ENCODE measurements at regions not wholly inside any gene's neighbourhood (a gene's known extent, or its start where the extent isn't known, plus 50 kb on each side); places are given as distances from the start of the nearest gene placed in this dataset.

DNA sequence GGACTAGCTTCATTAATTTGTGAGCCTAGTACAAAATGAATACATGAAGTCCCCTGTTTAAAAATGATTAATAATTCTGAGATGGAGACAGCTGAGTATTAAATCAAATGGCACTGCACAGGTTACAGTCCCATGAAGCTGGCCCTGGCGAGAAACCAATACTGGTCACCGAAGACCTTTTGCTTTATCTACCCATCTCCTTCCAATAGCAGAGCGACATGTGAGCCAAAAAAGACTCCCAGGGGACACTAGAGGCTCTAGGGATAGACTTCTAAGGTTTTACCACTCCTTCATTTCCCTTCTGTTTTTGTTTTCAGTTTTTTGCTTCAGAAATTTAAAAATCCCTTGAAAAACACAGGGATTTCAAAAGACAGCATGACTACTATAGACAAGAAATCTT is 97.0 kb upstream of the CCSER1 start:
- no TSS peak for BruUV-seq (replicated peaks)
- CTCF ChIA-PET, result no interaction called here

DNA sequence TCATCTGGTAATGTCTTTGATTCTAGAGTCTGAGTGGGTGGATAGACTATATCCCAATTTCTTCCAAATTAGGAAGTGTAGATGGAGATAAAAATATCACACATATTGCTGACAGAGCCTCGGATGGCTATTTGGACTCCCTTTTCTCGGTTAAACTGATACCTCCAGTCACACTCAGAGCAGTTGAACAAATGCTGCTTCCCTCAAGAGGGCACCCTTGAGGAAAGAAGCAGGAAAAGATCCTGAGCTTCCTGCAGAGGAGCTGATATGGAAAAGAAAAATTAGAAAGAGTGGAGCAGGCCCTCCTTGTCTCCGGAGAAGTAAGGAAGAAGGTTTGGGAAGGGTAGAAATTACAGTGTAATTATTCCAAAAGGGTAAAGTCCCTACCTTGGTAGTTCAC is 96.2 kb upstream of the CCSER1 start:
- ATAC-seq, result peak; percentile 89
- no peak overlapping the region for H3K27ac ChIP-seq (ENCODE audit: low read length)
- TF ChIP-seq, protein P1, sequence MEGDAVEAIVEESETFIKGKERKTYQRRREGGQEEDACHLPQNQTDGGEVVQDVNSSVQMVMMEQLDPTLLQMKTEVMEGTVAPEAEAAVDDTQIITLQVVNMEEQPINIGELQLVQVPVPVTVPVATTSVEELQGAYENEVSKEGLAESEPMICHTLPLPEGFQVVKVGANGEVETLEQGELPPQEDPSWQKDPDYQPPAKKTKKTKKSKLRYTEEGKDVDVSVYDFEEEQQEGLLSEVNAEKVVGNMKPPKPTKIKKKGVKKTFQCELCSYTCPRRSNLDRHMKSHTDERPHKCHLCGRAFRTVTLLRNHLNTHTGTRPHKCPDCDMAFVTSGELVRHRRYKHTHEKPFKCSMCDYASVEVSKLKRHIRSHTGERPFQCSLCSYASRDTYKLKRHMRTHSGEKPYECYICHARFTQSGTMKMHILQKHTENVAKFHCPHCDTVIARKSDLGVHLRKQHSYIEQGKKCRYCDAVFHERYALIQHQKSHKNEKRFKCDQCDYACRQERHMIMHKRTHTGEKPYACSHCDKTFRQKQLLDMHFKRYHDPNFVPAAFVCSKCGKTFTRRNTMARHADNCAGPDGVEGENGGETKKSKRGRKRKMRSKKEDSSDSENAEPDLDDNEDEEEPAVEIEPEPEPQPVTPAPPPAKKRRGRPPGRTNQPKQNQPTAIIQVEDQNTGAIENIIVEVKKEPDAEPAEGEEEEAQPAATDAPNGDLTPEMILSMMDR (conservative IDR thresholded peaks at IDR 0.05; ENCODE audit: low read depth, low read length), result peak; percentile 79
- no peak for TF ChIP-seq EZH2 (IDR thresholded peaks at IDR 0.05; ENCODE audit: low read length, unreplicated experiment)

More for the DNA sequence above, 97.0 kb upstream of the CCSER1 start:
- no peak overlapping the region for H3K4me2 ChIP-seq (ENCODE audit: low read length)
- intact Hi-C loops (cut with micrococcal nuclease), result no loop called here
- no peak for DNase-seq
- no peaks in the 10 kb centered on the region for H3K36me3 ChIP-seq (ENCODE audit: low read depth, low read length)
- no peak for ATAC-seq
- no peak overlapping the region for H2AFZ ChIP-seq (ENCODE audit: low read length)
- H3F3A ChIP-seq (ENCODE audit: low read length, unreplicated experiment), result no peaks in the 10 kb centered on the region
- no peaks in the 10 kb centered on the region for H3K9me2 ChIP-seq (replicated peaks; ENCODE audit: low read length)
- no peak overlapping the region for H3K9ac ChIP-seq (ENCODE audit: low read length)
- no peaks in the 10 kb centered on the region for H3K79me2 ChIP-seq (ENCODE audit: low read length)
- no peaks in the 10 kb centered on the region for H4K20me1 ChIP-seq (ENCODE audit: low read length)
- no peaks in the 10 kb centered on the region; the same call in 1 of the 2 replicates for H3K27me3 ChIP-seq (ENCODE audit: low read length)
- no peaks in the 10 kb centered on the region for H3K9me3 ChIP-seq (ENCODE audit: low read length)
- TF ChIP-seq, protein P1 (conservative IDR thresholded peaks at IDR 0.05; ENCODE audit: low read depth, low read length), result no peak
- TF ChIP-seq EZH2 (IDR thresholded peaks at IDR 0.05; ENCODE audit: low read length, unreplicated experiment) (no peak), EZH2phosphoT487 (IDR thresholded peaks at IDR 0.05; ENCODE audit: borderline replicate concordance, low read length) (no peak)
- no peaks in the 10 kb centered on the region for H3K4me1 ChIP-seq (ENCODE audit: insufficient read depth, low read length)
- H3K27ac ChIP-seq (ENCODE audit: low read length), result no peak overlapping the region
- POLR2A ChIA-PET (ENCODE audit: unreplicated experiment), result no interaction called here
- H3K4me3 ChIP-seq (ENCODE audit: low read length), result no peak overlapping the region

DNA sequence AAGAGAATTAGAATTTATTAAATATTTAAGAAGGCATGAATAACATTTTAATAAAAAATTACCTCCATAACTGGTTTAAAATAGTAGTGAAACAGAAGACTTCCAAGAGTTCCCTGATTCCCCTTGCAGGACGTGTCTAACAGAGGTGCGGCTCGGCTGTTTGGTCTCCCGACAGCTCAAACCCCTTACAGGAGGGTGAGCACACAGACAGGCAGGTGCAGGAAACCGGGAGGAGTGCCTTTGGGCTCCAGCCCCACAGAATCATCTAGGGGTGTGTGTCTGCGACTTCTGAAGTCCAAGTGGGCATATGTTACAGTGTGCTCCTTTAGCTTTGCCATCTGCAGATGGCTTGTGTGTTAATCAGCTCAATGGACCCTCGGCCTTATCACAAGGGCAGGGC is 88.1 kb upstream of the CCSER1 start:
- H3K4me3 ChIP-seq (ENCODE audit: low read length), result no peak overlapping the region
- no peaks in the 10 kb centered on the region for H3K79me2 ChIP-seq (ENCODE audit: low read length)
- H3K27me3 ChIP-seq (ENCODE audit: low read length), result peaks cover 18% of the 10 kb centered on the region
- ATAC-seq, result no peak
- BruUV-seq (replicated peaks), result no TSS peak
- H2AFZ ChIP-seq (ENCODE audit: low read length), result no peak overlapping the region
- H3K4me1 ChIP-seq (ENCODE audit: insufficient read depth, low read length), result no peaks in the 10 kb centered on the region
- H3K9me3 ChIP-seq (ENCODE audit: low read length), result no peaks in the 10 kb centered on the region
- no peaks in the 10 kb centered on the region for H3F3A ChIP-seq (ENCODE audit: low read length, unreplicated experiment)
- intact Hi-C loops (cut with micrococcal nuclease), result no loop called here
- H4K20me1 ChIP-seq (ENCODE audit: low read length), result no peaks in the 10 kb centered on the region
- CTCF ChIA-PET, result no interaction called here
- POLR2A ChIA-PET (ENCODE audit: unreplicated experiment), result no interaction called here
- no peaks in the 10 kb centered on the region for H3K9me2 ChIP-seq (replicated peaks; ENCODE audit: low read length)
- no peak for DNase-seq
- H3K4me2 ChIP-seq (ENCODE audit: low read length), result no peak overlapping the region
- H3K36me3 ChIP-seq (ENCODE audit: low read depth, low read length), result no peaks in the 10 kb centered on the region
- no peak for TF ChIP-seq EZH2 (IDR thresholded peaks at IDR 0.05; ENCODE audit: low read length, unreplicated experiment)
- TF ChIP-seq, protein P1 (conservative IDR thresholded peaks at IDR 0.05; ENCODE audit: low read depth, low read length), result no peak
- TF ChIP-seq EZH2phosphoT487 (IDR thresholded peaks at IDR 0.05; ENCODE audit: borderline replicate concordance, low read length), result no peak
- H3K9ac ChIP-seq (ENCODE audit: low read length), result no peak overlapping the region
- no peak overlapping the region for H3K27ac ChIP-seq (ENCODE audit: low read length)

More for the DNA sequence above, 96.2 kb upstream of the CCSER1 start:
- H3K27me3 ChIP-seq (ENCODE audit: low read length), result no peaks in the 10 kb centered on the region; the same call in 1 of the 2 replicates
- no peaks in the 10 kb centered on the region for H3K9me3 ChIP-seq (ENCODE audit: low read length)
- no peak overlapping the region for H3K9ac ChIP-seq (ENCODE audit: low read length)
- no TSS peak for BruUV-seq (replicated peaks)
- POLR2A ChIA-PET (ENCODE audit: unreplicated experiment), result no interaction called here
- DNase-seq, result peak; percentile 66
- H3K9me2 ChIP-seq (replicated peaks; ENCODE audit: low read length), result no peaks in the 10 kb centered on the region
- intact Hi-C loops (cut with micrococcal nuclease), result no loop called here
- no peaks in the 10 kb centered on the region for H4K20me1 ChIP-seq (ENCODE audit: low read length)
- no peaks in the 10 kb centered on the region for H3F3A ChIP-seq (ENCODE audit: low read length, unreplicated experiment)
- no peaks in the 10 kb centered on the region for H3K36me3 ChIP-seq (ENCODE audit: low read depth, low read length)
- H3K4me1 ChIP-seq (ENCODE audit: insufficient read depth, low read length), result no peaks in the 10 kb centered on the region
- H3K4me3 ChIP-seq (ENCODE audit: low read length), result no peak overlapping the region
- H3K79me2 ChIP-seq (ENCODE audit: low read length), result no peaks in the 10 kb centered on the region
- H3K4me2 ChIP-seq (ENCODE audit: low read length), result no peak overlapping the region
- H2AFZ ChIP-seq (ENCODE audit: low read length), result no peak overlapping the region
- CTCF ChIA-PET, result interaction anchor here (0.6 to 0.7 kb wide), 5 partner anchors 24 to 179 kb away, joined by 3 to 4 read pairs (median 3); no protein-coding TSS in a partner anchor

Measured in PC-3 (cell line).